ENCODE measurements at regions not wholly inside any gene's neighbourhood (a gene's known extent, or its start where the extent isn't known, plus 50 kb on each side); places are given as distances from the start of the nearest gene placed in this dataset.
"Not testable (repeated sequence)": the region's sequence is repeated elsewhere in the genome, so short reads cannot be mapped to it uniquely, and the experiment has no call there.

- Mint-ChIP-seq H3K36me3 (ENCODE audit: insufficient read depth in 2 of 2) (no peaks in the 10 kb centered on the region), H3K27me3 (ENCODE audit: low read depth) (no peaks in the 10 kb centered on the region), H3K27ac (no peak overlapping the region), H3K4me1 (ENCODE audit: low read depth) (no peaks in the 10 kb centered on the region), H3K4me3 (no peak overlapping the region), H3K9me3 (peaks cover 2 to 3% of the 10 kb centered on the region in 2 donors)
- DNase-seq (no peak), ATAC-seq (replicated peaks in 1 of 2) (no peak)
These were observed 1174.9 kb upstream of the ADGRL4 start for GRCh38 chr1:80181418-80181817.

GRCh38 chr1:80171631-80172030 is 1165.1 kb upstream of the ADGRL4 start:
- H3K27me3 Mint-ChIP-seq (ENCODE audit: low read depth), result no peaks in the 10 kb centered on the region
- H3K27ac Mint-ChIP-seq, result no peak overlapping the region

GRCh38 chr1:80170811-80171485 is 1164.4 kb upstream of the ADGRL4 start:
- Mint-ChIP-seq H3K27me3 (ENCODE audit: low read depth) (no peaks in the 10 kb centered on the region), H3K4me3 (no peak overlapping the region), H3K4me1 (ENCODE audit: low read depth) (no peaks in the 10 kb centered on the region), H3K36me3 (ENCODE audit: insufficient read depth in 2 of 2) (no peaks in the 10 kb centered on the region), H3K9me3 (peaks cover 7 to 10% of the 10 kb centered on the region in 2 donors), H3K27ac (no peak overlapping the region)
- DNase-seq (no peak), ATAC-seq (replicated peaks in 1 of 2) (no peak)

More at GRCh38 chr1:80171631-80172030, 1165.1 kb upstream of the ADGRL4 start:
- DNase-seq, result no peak
- no peak for ATAC-seq (replicated peaks in 1 of 2)
- Mint-ChIP-seq H3K36me3 (ENCODE audit: insufficient read depth in 2 of 2) (no peaks in the 10 kb centered on the region), H3K9me3 (peaks cover 7 to 14% of the 10 kb centered on the region in 2 donors), H3K4me3 (no peak overlapping the region), H3K4me1 (ENCODE audit: low read depth) (no peaks in the 10 kb centered on the region)

- Mint-ChIP-seq H3K27me3 (ENCODE audit: low read depth) (no peaks in the 10 kb centered on the region), H3K36me3 (ENCODE audit: insufficient read depth in 2 of 2) (no peaks in the 10 kb centered on the region), H3K4me1 (ENCODE audit: low read depth) (no peaks in the 10 kb centered on the region), H3K4me3 (no peak overlapping the region), H3K27ac (no peak overlapping the region), H3K9me3 (peaks cover 0 to 7% of the 10 kb centered on the region in 2 donors)
- no peak for DNase-seq
- ATAC-seq (replicated peaks in 1 of 2), result no peak
These were observed 1157.6 kb upstream of the ADGRL4 start for GRCh38 chr1:80164150-80164549.

- ATAC-seq (replicated peaks in 1 of 2), result no peak
- no peaks in the 10 kb centered on the region for H3K27me3 Mint-ChIP-seq (ENCODE audit: low read depth)
- no peaks in the 10 kb centered on the region for H3K4me1 Mint-ChIP-seq (ENCODE audit: low read depth)
- H3K4me3 Mint-ChIP-seq, result no peak overlapping the region
- H3K36me3 Mint-ChIP-seq (ENCODE audit: insufficient read depth in 2 of 2), result no peaks in the 10 kb centered on the region
- no peak overlapping the region for H3K27ac Mint-ChIP-seq
- DNase-seq, result no peak
- peaks cover 0 to 5% of the 10 kb centered on the region in 2 donors for H3K9me3 Mint-ChIP-seq
These were observed 1157.2 kb upstream of the ADGRL4 start for GRCh38 chr1:80163686-80164085.

- ATAC-seq (replicated peaks in 1 of 2) (no peak), DNase-seq (no peak)
- Mint-ChIP-seq H3K4me1 (ENCODE audit: low read depth) (no peaks in the 10 kb centered on the region), H3K36me3 (ENCODE audit: insufficient read depth in 2 of 2) (no peaks in the 10 kb centered on the region), H3K4me3 (no peak overlapping the region), H3K9me3 (peaks cover 3 to 5% of the 10 kb centered on the region in 2 donors), H3K27ac (no peak overlapping the region), H3K27me3 (ENCODE audit: low read depth) (no peaks in the 10 kb centered on the region)
These were observed 1152.2 kb upstream of the ADGRL4 start for GRCh38 chr1:80158771-80159170.

GRCh38 chr1:80158266-80158665 is 1151.7 kb upstream of the ADGRL4 start:
- H3K9me3 Mint-ChIP-seq, result peaks cover 3 to 5% of the 10 kb centered on the region in 2 donors
- ATAC-seq (replicated peaks in 1 of 2), result no peak
- H3K4me1 Mint-ChIP-seq (ENCODE audit: low read depth), result no peaks in the 10 kb centered on the region
- DNase-seq, result no peak
- no peak overlapping the region for H3K27ac Mint-ChIP-seq
- H3K36me3 Mint-ChIP-seq (ENCODE audit: insufficient read depth in 2 of 2), result no peaks in the 10 kb centered on the region
- H3K27me3 Mint-ChIP-seq (ENCODE audit: low read depth), result no peaks in the 10 kb centered on the region
- H3K4me3 Mint-ChIP-seq, result no peak overlapping the region

- H3K27ac Mint-ChIP-seq, result no peak overlapping the region
- H3K27me3 Mint-ChIP-seq (ENCODE audit: low read depth), result no peaks in the 10 kb centered on the region
- peaks cover 5 to 10% of the 10 kb centered on the region in 2 donors for H3K9me3 Mint-ChIP-seq
- no peak for ATAC-seq (replicated peaks in 1 of 2)
- H3K4me3 Mint-ChIP-seq, result no peak overlapping the region
- H3K4me1 Mint-ChIP-seq (ENCODE audit: low read depth), result no peaks in the 10 kb centered on the region
- H3K36me3 Mint-ChIP-seq (ENCODE audit: insufficient read depth in 2 of 2), result peaks cover 0 to 1% of the 10 kb centered on the region in 2 donors
- DNase-seq, result no peak
These were observed 1148.8 kb upstream of the ADGRL4 start for GRCh38 chr1:80155371-80155770.

- Mint-ChIP-seq H3K9me3 (peaks cover 10 to 12% of the 10 kb centered on the region in 2 donors), H3K4me1 (ENCODE audit: low read depth) (no peaks in the 10 kb centered on the region), H3K27me3 (ENCODE audit: low read depth) (no peaks in the 10 kb centered on the region), H3K27ac (no peak overlapping the region), H3K4me3 (no peak overlapping the region), H3K36me3 (ENCODE audit: insufficient read depth in 2 of 2) (peaks cover 0 to 1% of the 10 kb centered on the region in 2 donors)
- ATAC-seq (replicated peaks in 1 of 2) (no peak), DNase-seq (no peak)
These were observed 1147.6 kb upstream of the ADGRL4 start for GRCh38 chr1:80154176-80154575.

- DNase-seq, result no peak
- no peak overlapping the region for H3K27ac Mint-ChIP-seq
- no peak overlapping the region for H3K4me3 Mint-ChIP-seq
- no peak for ATAC-seq (replicated peaks in 1 of 2)
- H3K4me1 Mint-ChIP-seq (ENCODE audit: low read depth), result no peaks in the 10 kb centered on the region
- no peaks in the 10 kb centered on the region for H3K27me3 Mint-ChIP-seq (ENCODE audit: low read depth)
- H3K36me3 Mint-ChIP-seq (ENCODE audit: insufficient read depth in 2 of 2), result peaks cover 0 to 1% of the 10 kb centered on the region in 2 donors
- peaks cover 10 to 12% of the 10 kb centered on the region in 2 donors for H3K9me3 Mint-ChIP-seq
These were observed 1147.2 kb upstream of the ADGRL4 start for GRCh38 chr1:80153762-80154161.

GRCh38 chr1:80143361-80143760 is 1136.8 kb upstream of the ADGRL4 start:
- DNase-seq, result no peak
- no peaks in the 10 kb centered on the region for H3K4me1 Mint-ChIP-seq (ENCODE audit: low read depth)
- H3K27me3 Mint-ChIP-seq (ENCODE audit: low read depth), result no peaks in the 10 kb centered on the region
- no peak for ATAC-seq (replicated peaks in 1 of 2)
- peaks cover 11 to 14% of the 10 kb centered on the region in 2 donors for H3K9me3 Mint-ChIP-seq
- no peak overlapping the region for H3K27ac Mint-ChIP-seq
- peaks cover 0 to 3% of the 10 kb centered on the region in 2 donors for H3K36me3 Mint-ChIP-seq (ENCODE audit: insufficient read depth in 2 of 2)
- no peak overlapping the region for H3K4me3 Mint-ChIP-seq

- H3K4me1 Mint-ChIP-seq (ENCODE audit: low read depth); DNase-seq; H3K36me3 Mint-ChIP-seq (ENCODE audit: insufficient read depth in 2 of 2); H3K9me3 Mint-ChIP-seq; H3K27ac Mint-ChIP-seq; H3K27me3 Mint-ChIP-seq (ENCODE audit: low read depth); ATAC-seq (replicated peaks in 1 of 2); H3K4me3 Mint-ChIP-seq: not testable (repeated sequence)
These were observed 1131.5 kb upstream of the ADGRL4 start for GRCh38 chr1:80137946-80138602.

GRCh38 chr1:80113168-80114038 is 1106.9 kb upstream of the ADGRL4 start:
- Mint-ChIP-seq H3K27me3 (ENCODE audit: low read depth) (no peaks in the 10 kb centered on the region), H3K27ac (no peak overlapping the region), H3K4me3 (no peak overlapping the region), H3K36me3 (ENCODE audit: insufficient read depth in 2 of 2) (peaks cover 2% of the 10 kb centered on the region in 2 donors), H3K4me1 (ENCODE audit: low read depth) (no peaks in the 10 kb centered on the region), H3K9me3 (peaks cover 6 to 7% of the 10 kb centered on the region in 2 donors)
- DNase-seq (no peak), ATAC-seq (replicated peaks in 1 of 2) (no peak)

Measured in activated T-cell treated with anti-CD3 and anti-CD28 coated beads, Interleukin-2, amount 50 U/mL, for 72 hours (primary cell).